NCI-H2196 treated with DMSO at 0.1 percent for 48 hours (cell line): ENCODE measurements at regions not wholly inside any gene's neighbourhood (a gene's known extent, or its start where the extent isn't known, plus 50 kb on each side); places are given as distances from the start of the nearest gene placed in this dataset.
"Not testable (repeated sequence)": the region's sequence is repeated elsewhere in the genome, so short reads cannot be mapped to it uniquely, and the experiment has no call there.

ENCODE experiments used
- DNase-seq: peaks from one replicate; lab custom pipeline; 2025; ENCODE audit not compliant: unreplicated experiment; lab: John Stamatoyannopoulos, UW

- not testable (repeated sequence) for DNase-seq
Measured at GRCh38 chr6:180091-180694, 112.1 kb upstream of the DUSP22 start.

GRCh38 chr6:181049-181654, 111.1 kb upstream of the DUSP22 start:
- DNase-seq = no peak

- no peak for DNase-seq
Measured at GRCh38 chr6:183668-184067, 108.6 kb upstream of the DUSP22 start.

- no peak for DNase-seq
Measured at GRCh38 chr6:184161-184700, 108.1 kb upstream of the DUSP22 start.

GRCh38 chr6:186340-186965, 105.8 kb upstream of the DUSP22 start:
- no peak for DNase-seq

GRCh38 chr6:187210-187861, 105.0 kb upstream of the DUSP22 start:
- no peak for DNase-seq

GRCh38 chr6:188821-189655, 103.2 kb upstream of the DUSP22 start:
- peak; percentile 36 for DNase-seq

GRCh38 chr6:189676-190075, 102.6 kb upstream of the DUSP22 start:
- no peak for DNase-seq

GRCh38 chr6:190596-191395, 101.5 kb upstream of the DUSP22 start:
- no peak for DNase-seq

GRCh38 chr6:191487-192312, 100.6 kb upstream of the DUSP22 start:
- DNase-seq = no peak

GRCh38 chr6:192313-192664, 100.0 kb upstream of the DUSP22 start:
- DNase-seq = no peak

- DNase-seq = no peak
Measured at GRCh38 chr6:193180-193579, 99.1 kb upstream of the DUSP22 start.

GRCh38 chr6:193773-194310, 98.4 kb upstream of the DUSP22 start:
- DNase-seq = no peak

GRCh38 chr6:195861-196360, 96.4 kb upstream of the DUSP22 start:
- DNase-seq = no peak

GRCh38 chr6:196543-196942, 95.7 kb upstream of the DUSP22 start:
- no peak for DNase-seq

- DNase-seq = no peak
Measured at GRCh38 chr6:203661-204060, 88.6 kb upstream of the DUSP22 start.

GRCh38 chr6:206264-206663, 86.0 kb upstream of the DUSP22 start:
- no peak for DNase-seq

- no peak for DNase-seq
Measured at GRCh38 chr6:208364-208763, 83.9 kb upstream of the DUSP22 start.

GRCh38 chr6:208938-209337, 83.3 kb upstream of the DUSP22 start:
- no peak for DNase-seq
